Lung (tissue), 11 donors: ENCODE measurements at regions not wholly inside any gene's neighbourhood (a gene's known extent, or its start where the extent isn't known, plus 50 kb on each side); places are given as distances from the start of the nearest gene placed in this dataset.

Experiments used
- ATAC-seq: fragments of 200-7000 bp; cut with Tn5 transposase; one replicate; pipeline ENCODE4 v1.9.1; 2020; ENCODE audit warnings: moderate number of reproducible peaks; ENCODE audit not compliant: insufficient read depth, low FRiP score
- DNase-seq, 3 donors: peaks; one replicate each; pipeline ENCODE4 v3.0.0-alpha.2; 2013 to 2017
- H3K27ac ChIP-seq, 2 donors: one replicate each; pipeline ENCODE4 v1.5.1; 2013; ENCODE audit warnings: mild to moderate bottlenecking in 2 of 2, moderate library complexity in 2 of 2, control low read depth in 1 of 2, inconsistent platforms in 1 of 2, low read depth in 1 of 2, low read length in 1 of 2
- H3K27me3 ChIP-seq, 3 donors: one replicate each; pipeline ENCODE4 v1.5.1; 2013; ENCODE audit warnings: low read length in 2 of 3; ENCODE audit not compliant: control insufficient read depth in 3 of 3, insufficient read depth in 3 of 3
- H3K36me3 ChIP-seq, 4 donors: one replicate each; pipeline ENCODE4 v1.5.1; 2013; ENCODE audit warnings: low read length in 4 of 4, mild to moderate bottlenecking in 1 of 4, moderate library complexity in 1 of 4; ENCODE audit not compliant: control insufficient read depth in 4 of 4, insufficient read depth in 4 of 4
- H3K4me1 ChIP-seq, 5 donors: one replicate each; pipeline ENCODE4 v1.5.1; 2013; ENCODE audit warnings: low read length in 5 of 5, mild to moderate bottlenecking in 2 of 5, moderate library complexity in 1 of 5; ENCODE audit not compliant: control insufficient read depth in 5 of 5, insufficient read depth in 5 of 5
- H3K4me3 ChIP-seq: one replicate; pipeline ENCODE4 v1.5.1; 2013; ENCODE audit warnings: mild to moderate bottlenecking, control low read depth, moderate library complexity
- H3K9ac ChIP-seq, 2 donors: one replicate each; pipeline ENCODE4 v1.5.1; 2013; ENCODE audit warnings: low read length in 2 of 2, control low read depth in 1 of 2; ENCODE audit not compliant: insufficient read depth in 1 of 2
- H3K9me3 ChIP-seq, 4 donors: one replicate each; pipeline ENCODE4 v1.5.1; 2013; ENCODE audit warnings: low read length in 3 of 4, mild to moderate bottlenecking in 1 of 4, moderate library complexity in 1 of 4; ENCODE audit not compliant: control insufficient read depth in 4 of 4, insufficient read depth in 3 of 4
- WGBS, 2 donors: extraction: QIAGEN DNeasy Blood & Tissue Kit; methylation state at CpG; one replicate each; pipeline ENCODE4 v1.1.7; 2013; 5-methylcytosine and 5-hydroxymethylcytosine counted together
- TF ChIP-seq, protein P1 (sequence below): IDR thresholded peaks from 2 replicates; pipeline ENCODE4 v1.5.1; 2012; ENCODE audit warnings: mild to moderate bottlenecking; ENCODE audit errors: control extremely low read depth, extremely low read depth
- donor health status: control.
- donor health status: control.
- donor health status: Bipolar disorder and iron deficiency.
- donor health status: healthy.
- donor health status: DM: yes; HTN: yes; CAD: no.

DNA sequence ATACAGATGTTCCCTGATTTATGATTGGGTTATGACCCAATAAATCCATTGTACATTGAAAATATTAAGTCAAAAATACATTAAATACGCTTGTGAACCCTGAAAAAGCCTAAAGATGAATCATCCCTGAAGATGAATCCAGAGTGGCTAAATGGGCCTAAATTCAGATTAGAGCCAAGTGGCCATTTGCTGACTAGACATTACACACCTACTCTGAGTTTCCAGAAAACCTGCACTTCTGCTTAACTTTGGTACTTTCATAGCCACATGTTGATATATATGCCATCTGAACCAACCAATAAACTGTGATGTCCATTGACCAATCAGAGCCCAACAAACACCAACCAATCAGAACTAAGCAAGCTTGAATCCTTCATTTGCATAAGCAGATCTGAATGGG, 106.9 kb downstream of the WT1 start:
- 82 to 94% methylated on average over 1 of the region's 1 CpG for WGBS, 2 donors

DNA sequence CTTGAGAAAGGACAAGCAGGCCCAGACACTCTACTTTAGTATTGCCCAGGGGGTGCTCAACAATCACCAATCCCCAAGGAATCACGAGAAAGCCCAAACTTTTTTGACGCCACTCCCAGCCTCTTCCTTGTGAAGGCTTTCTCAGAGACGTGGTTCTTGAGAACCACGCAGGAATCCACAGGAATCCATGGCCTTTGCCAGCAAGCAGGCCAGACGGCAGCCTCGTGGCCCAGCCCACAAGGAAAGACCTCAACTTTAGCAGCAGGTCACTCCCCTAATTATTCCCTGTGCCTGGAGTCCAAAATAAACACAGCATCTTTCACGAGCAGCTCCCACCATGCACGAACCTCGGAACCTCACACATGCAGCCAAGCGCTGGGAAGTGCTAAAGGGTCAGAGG, 104.2 kb downstream of the WT1 start:
- Histone ChIP-seq H3K4me1 (peaks cover 0 to 2% (median 0%) of the 10 kb centered on the region in 5 donors), H3K4me3 (no peak overlapping the region), H3K36me3 (no peaks in the 10 kb centered on the region), H3K27me3 (peaks cover 0 to 7% (median 6%) of the 10 kb centered on the region in 3 donors), H3K9ac (no peak overlapping the region), H3K27ac (no peak overlapping the region), H3K9me3 (peaks cover 0 to 6% (median 0%) of the 10 kb centered on the region in 4 donors)
- DNase-seq, result no peak
- no peak for ATAC-seq
- TF ChIP-seq, protein P1, sequence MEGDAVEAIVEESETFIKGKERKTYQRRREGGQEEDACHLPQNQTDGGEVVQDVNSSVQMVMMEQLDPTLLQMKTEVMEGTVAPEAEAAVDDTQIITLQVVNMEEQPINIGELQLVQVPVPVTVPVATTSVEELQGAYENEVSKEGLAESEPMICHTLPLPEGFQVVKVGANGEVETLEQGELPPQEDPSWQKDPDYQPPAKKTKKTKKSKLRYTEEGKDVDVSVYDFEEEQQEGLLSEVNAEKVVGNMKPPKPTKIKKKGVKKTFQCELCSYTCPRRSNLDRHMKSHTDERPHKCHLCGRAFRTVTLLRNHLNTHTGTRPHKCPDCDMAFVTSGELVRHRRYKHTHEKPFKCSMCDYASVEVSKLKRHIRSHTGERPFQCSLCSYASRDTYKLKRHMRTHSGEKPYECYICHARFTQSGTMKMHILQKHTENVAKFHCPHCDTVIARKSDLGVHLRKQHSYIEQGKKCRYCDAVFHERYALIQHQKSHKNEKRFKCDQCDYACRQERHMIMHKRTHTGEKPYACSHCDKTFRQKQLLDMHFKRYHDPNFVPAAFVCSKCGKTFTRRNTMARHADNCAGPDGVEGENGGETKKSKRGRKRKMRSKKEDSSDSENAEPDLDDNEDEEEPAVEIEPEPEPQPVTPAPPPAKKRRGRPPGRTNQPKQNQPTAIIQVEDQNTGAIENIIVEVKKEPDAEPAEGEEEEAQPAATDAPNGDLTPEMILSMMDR, result no peak
- 69 to 76% methylated on average over 10 of the region's 10 CpGs for WGBS, 2 donors

More for the DNA sequence above, 106.9 kb downstream of the WT1 start:
- H3K27me3 ChIP-seq, result peaks cover 0 to 6% (median 4%) of the 10 kb centered on the region in 3 donors
- ATAC-seq (no peak), DNase-seq (no peak)
- peaks cover 0 to 2% (median 0%) of the 10 kb centered on the region in 4 donors for H3K9me3 ChIP-seq
- TF ChIP-seq, protein P1, result no peak
- no peaks in the 10 kb centered on the region for H3K36me3 ChIP-seq
- no peak overlapping the region for H3K4me3 ChIP-seq
- H3K27ac ChIP-seq, result no peak overlapping the region
- peaks cover 0 to 2% (median 0%) of the 10 kb centered on the region in 5 donors for H3K4me1 ChIP-seq
- H3K9ac ChIP-seq, result no peak overlapping the region

DNA sequence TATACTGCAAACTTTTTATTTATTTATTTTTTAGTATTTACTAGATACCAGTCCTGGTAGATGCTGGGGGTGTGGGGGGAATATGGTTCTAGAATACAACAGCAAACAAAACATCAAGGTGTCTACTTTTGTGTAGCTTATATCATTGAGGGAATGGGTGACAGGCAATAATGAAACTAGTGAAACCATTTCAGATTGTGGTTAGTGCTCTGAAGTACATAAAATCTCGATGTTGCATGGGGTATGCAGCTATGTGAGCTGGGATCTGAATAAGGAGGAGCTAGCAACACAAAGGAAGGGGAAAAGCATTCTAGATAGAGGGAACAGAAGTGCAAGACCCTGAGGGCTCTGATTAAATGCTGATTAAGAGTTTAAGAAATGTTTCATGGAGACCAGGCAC, 103.5 kb downstream of the WT1 start:
- 75 to 94% methylated on average over 1 of the region's 1 CpG for WGBS, 2 donors
- peaks cover 0 to 2% (median 0%) of the 10 kb centered on the region in 5 donors for H3K4me1 ChIP-seq
- DNase-seq, result no peak
- no peak for ATAC-seq
- peaks cover 0 to 6% (median 0%) of the 10 kb centered on the region in 4 donors for H3K9me3 ChIP-seq
- peaks cover 0 to 7% (median 6%) of the 10 kb centered on the region in 3 donors for H3K27me3 ChIP-seq
- no peaks in the 10 kb centered on the region for H3K36me3 ChIP-seq
- no peak overlapping the region for H3K4me3 ChIP-seq
- H3K27ac ChIP-seq, result no peak overlapping the region
- no peak overlapping the region for H3K9ac ChIP-seq
- TF ChIP-seq, protein P1, result no peak

DNA sequence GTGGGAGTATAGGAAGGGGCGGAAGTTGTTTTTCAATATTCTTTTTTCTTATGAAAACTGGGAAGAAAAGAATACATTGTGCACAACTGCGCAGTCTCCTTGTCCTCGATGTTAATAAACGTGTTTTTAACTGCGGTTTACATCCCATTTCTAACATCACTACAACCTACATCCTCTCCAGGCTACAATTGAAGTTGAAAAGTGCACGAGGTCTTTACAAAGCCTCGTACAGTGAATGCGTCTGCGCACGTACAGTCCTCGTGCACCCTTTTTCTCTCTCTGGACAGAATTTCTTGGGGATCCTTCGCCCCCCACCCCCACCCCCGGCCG, 102.4 kb downstream of the WT1 start:
- H3K4me1 ChIP-seq, result peaks cover 0 to 2% (median 0%) of the 10 kb centered on the region in 5 donors
- H3K36me3 ChIP-seq, result no peaks in the 10 kb centered on the region
- no peak overlapping the region for H3K27ac ChIP-seq
- H3K27me3 ChIP-seq, result peaks cover 0 to 9% (median 6%) of the 10 kb centered on the region in 3 donors
- H3K9me3 ChIP-seq, result peaks cover 0 to 6% (median 0%) of the 10 kb centered on the region in 4 donors
- DNase-seq (no peak), ATAC-seq (no peak)
- TF ChIP-seq, protein P1, result no peak
- H3K4me3 ChIP-seq, result no peak overlapping the region
- H3K9ac ChIP-seq, result no peak overlapping the region
- 18 to 20% methylated on average over 14 of the region's 14 CpGs for WGBS, 2 donors
